ENCODE measurements at regions not wholly inside any gene's neighbourhood (a gene's known extent, or its start where the extent isn't known, plus 50 kb on each side); places are given as distances from the start of the nearest gene placed in this dataset.
"Not testable (repeated sequence)": the region's sequence is repeated elsewhere in the genome, so short reads cannot be mapped to it uniquely, and the experiment has no call there.

GRCh38 chr1:146355373-146355772 is 126.6 kb upstream of the NOTCH2NLA start:
- not testable (repeated sequence) for TF ChIP-seq CTCF, POLR2A (IDR thresholded peaks at IDR 0.05)
